ENCODE measurements at regions not wholly inside any gene's neighbourhood (a gene's known extent, or its start where the extent isn't known, plus 50 kb on each side); places are given as distances from the start of the nearest gene placed in this dataset.

GRCh38 chr2:134133622-134134312, 120.1 kb upstream of the MGAT5 start:
- no peak for DNase-seq

DNA sequence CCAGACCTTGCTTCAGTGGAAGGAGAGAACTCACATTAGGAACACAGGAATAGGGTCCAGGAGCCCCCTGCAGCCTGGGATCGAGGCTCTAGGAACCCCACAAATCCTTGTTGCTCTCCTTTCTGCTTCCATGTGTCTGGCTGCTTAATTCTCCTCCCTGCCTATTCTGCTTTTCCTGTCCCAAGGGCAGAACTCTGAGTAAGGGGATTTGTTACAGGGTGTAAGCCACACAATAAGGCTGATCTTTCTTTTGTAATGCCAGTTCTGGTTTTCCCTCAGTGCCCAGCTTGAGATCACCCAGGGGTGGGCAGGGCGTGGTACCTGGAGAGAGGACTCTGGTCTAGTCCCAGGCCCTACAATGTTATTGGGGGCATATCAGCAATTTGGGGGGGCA, 119.6 kb upstream of the MGAT5 start:
- DNase-seq = no peak

GRCh38 chr2:134134827-134135226, 119.0 kb upstream of the MGAT5 start:
- no peak for DNase-seq

DNA sequence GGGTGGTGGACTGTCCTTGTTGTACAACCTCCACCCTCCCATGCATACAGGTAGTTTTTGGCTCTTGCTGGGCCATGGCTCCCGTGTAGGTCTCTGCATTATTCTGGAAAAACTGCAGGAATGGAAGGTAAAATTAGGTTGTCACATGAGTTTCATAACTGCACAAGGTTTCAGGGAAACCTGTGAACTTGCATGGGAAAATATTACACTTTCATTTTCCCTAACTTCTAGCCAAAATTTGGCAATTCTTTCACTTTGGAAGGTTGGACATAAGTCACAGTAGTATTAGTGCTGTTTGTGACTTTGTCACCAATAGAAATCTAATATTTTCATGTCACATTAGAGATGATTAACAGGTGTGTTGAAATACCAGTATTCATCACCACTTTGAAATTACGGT, 118.1 kb upstream of the MGAT5 start:
- no peak for DNase-seq

- DNase-seq = no peak
These were observed 117.1 kb upstream of the MGAT5 start for GRCh38 chr2:134136731-134137130.

DNA sequence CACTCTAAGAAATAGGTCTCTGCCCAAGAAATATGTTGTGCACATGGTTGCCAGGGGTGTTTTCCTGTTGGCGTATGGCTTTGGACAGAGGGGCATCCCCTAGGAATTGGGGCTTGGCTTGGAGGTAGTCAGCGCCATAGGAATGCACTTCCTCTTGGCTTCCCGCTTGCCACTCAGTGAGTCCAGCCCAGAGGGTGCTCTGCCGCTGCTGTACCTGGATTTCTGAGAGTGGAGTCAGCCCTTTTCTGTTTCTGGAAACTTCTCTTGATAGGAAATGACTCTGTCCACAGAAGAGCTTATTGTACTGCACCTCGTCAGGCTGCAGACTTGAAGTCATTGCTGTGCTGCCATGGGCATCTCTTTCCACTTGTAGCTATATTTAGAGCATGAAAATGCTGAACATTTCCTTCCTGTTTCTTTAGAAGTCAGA, 116.7 kb upstream of the MGAT5 start:
- DNase-seq = no peak

DNA sequence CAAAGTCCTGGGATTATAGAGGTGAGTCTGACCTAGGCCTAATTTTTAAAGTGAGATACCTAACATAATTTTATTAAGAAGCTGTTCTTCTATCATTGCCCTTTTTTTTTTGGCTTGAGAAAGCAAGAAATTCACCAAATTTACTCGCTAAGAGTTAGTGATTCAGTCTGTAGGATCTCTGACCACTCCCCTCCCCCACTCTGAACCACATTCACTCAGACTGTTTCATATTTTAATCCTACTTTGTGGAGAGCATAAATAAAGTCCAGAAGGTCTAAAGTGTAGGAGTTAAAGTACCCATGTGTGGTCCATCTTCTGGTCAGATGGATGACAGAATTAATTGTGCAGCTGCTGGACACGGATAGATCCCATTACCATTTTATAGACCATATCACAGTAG, 115.8 kb upstream of the MGAT5 start:
- DNase-seq = no peak

DNA sequence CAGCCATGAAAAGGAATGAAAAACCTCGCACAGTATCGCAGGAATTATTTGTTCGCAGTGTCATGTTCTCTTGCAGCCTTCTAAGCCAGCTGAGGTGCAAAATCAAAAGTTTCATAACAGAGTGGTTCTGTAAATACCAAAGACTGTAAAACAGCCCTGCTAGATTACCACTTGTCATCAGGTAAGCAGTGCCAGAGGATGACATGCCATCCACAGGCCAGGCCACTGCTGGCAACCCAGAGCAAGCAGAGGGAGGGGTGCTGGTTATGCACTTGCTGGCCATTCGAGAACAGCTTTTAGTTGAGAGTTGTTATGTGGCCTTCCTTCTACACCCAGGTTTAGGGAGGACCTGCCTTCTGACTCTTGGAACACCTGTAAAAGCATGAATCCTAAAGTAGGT, 114.3 kb upstream of the MGAT5 start:
- no peak for DNase-seq

DNA sequence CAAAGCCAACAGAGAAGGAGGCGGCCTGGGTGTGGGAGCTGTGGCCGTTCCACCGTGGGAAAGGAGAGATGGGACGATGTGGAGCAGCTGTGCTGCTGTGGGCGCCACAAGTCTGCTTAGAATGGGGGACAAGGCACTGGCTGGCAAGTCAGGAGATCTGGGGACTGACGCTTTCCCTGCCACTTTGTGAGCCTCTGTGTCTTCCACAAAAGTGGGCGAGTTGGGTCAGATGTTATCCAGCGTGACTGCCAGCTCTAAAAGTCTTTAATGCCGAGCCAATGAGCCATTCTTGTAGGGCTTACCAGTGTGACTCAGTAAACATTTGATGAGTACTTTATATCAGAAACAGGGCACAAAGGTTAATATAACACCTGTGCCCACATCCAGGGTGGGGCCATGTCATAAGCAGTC, 113.6 kb upstream of the MGAT5 start:
- DNase-seq = no peak

- no peak for DNase-seq
These were observed 112.1 kb upstream of the MGAT5 start for GRCh38 chr2:134141598-134142340.

DNA sequence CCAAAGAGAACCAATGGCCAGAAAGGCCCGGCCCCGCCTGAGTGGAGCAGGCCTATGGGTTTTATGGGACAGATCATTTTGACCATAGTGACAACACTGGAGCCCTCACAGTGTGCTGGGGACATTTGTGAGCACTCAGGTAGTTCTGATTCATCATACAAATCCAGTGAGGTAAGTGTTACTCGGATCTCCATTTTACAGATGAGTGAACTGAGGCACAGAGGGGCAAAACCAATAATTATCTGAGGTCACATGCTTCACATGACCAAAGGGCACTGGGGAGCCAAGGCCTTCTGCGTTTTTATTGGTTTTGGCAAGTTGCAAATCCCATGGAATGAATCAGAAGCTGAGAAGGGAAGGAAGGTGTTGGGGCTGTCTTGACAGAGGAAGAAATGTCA, 111.5 kb upstream of the MGAT5 start:
- no peak for DNase-seq

DNA sequence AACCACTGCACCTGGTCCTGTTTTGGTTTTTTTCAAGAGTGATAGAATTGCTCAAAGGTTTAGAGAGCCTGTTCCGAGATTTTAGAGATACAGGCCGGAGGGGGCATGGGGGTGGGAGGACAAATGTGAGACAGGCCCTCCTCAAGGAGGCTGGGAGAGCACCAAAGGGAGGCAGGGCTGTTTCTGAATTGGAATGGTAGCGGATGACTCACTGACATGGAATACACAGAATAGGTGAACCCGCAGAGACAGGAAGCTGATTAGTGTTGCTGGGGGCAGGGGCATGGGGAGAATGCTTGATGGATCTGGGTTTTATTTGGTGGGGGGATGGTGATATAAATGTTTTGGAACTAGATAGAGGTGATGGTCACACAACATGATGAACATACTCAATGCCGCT, 111.0 kb upstream of the MGAT5 start:
- no peak for DNase-seq

DNA sequence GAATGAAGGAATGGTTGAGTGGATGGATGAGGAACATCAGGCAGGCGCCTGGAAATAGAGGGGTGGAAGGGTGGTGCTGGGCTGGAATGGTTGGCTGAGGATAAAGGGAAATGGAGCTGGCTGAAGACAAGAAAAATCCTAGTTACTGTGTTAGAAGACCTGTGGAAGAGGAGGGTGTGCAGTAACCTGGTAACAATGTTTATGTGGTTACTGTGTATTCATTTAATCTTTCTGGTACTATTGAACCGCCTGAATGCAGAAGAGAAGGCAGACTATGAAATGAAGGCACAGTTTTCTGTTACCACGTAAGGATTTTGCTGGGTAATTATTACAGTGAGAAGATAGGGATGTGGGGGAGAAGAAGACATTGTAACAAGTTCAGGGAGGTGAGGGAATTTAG, 110.3 kb upstream of the MGAT5 start:
- DNase-seq = no peak

DNA sequence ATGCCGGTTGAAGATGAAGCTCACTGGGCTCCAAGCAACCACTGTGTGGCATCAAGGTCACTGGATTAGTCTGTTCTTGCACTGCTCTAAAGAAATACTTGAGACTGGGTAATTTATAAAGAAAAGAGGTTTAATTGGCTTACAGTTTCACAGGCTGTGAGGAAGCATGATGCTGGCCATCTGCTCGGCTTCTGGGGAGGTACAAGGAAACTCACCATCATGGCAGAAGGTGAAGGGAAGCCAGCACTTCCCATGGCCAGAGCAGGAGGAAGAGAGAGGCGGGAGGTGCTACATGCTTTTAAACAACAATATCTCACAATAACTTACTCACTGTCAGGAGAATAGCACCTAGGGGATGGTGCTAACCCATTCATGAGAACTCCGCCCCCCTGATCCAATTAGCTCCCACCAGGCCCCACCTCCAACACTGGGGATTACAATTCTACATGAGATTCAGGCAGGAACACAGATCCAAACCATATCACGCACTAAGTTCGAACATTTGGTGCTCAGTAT, 109.7 kb upstream of the MGAT5 start:
- no peak for DNase-seq

DNA sequence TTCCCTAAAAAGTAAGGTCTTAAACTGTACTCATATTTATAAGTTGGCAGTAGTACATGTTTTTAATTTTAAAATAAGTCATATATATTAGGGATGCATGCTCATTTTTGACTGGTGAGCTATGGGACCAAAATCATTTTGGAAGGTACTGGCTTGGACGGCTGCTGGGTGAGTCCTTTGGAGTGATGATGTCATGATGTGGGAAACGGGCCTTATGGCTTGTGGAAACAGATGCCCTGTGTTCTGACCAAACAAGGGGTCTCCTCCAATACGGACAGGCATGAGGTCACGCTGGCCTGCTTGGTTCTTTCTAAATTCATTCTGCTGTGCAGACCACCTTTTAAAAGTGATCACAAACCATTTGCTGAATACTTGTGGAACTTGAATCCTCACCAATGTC, 109.2 kb upstream of the MGAT5 start:
- no peak for DNase-seq

GRCh38 chr2:134145519-134145918, 108.4 kb upstream of the MGAT5 start:
- DNase-seq = no peak

- no peak for DNase-seq
These were observed 107.7 kb upstream of the MGAT5 start for GRCh38 chr2:134146161-134146560.

DNA sequence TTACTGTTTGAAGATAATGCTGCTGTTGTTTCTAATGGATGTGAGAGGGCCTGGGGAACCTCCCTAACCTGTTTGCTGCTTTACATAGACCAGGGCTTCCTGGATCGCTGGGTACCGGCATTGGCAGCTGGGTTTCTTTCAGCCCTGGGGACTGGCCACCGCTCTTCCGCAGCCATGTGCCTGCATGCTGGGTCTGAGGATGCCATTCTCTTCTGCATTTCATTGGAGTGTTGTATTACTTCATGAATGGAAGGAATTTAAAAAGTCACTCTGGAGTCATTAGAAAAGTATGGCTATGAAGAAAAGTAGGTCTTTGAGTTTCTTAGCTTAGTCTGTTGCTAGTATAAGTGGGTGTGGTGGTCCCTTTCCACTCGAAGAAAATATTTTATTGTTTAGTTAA, 107.3 kb upstream of the MGAT5 start:
- no peak for DNase-seq

DNA sequence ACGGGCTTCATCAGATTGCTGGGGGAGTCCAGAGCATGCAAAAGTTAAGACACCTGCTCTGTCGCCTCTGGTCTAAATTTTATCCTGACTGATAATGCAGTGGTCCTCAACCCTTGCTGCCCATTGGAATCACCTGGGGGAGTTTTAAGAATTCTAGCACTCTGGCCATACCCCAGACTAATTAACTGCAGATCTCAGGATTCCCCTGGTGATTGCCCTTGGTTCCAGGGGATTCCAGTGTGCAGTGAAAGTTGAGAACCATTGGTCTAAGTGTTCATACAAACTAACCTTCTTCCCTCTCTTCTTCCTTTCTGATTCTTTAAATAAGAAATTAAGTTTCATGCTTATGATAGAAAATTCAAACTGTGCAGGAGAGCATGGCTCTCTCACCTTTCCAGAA, 105.7 kb upstream of the MGAT5 start:
- DNase-seq = no peak

DNA sequence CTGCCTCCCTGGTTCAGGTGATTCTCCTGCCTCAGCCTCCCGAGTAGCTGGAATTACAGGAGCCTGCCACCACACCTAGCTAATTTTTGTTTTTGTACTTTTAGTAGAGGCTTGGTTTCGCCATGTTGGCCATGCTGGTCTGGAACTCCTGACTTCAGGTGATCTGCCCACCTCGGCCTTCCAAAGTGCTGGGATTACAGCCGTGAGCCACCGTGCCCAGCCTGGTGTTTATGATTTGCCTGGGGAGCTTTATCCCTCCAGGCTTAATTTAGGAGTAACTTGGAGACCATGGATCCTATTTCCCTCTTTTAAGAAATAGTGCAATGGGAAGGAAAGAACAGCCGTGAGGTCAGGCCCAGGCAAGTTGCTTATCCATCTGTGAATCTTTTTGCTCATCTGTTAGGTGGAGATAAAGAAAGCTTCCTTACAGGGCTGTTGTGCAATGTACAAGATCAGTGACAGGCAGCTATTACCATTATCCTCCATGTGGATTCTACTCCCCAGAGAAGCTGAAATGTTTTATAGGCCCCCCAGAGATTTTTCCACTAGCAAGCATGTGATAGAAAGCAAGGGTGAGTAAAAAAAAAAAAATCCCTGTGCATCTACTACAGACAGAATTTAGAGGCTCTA, 104.9 kb upstream of the MGAT5 start:
- DNase-seq = no peak

GRCh38 chr2:134149904-134150303, 104.0 kb upstream of the MGAT5 start:
- DNase-seq = no peak

GRCh38 chr2:134150760-134151159, 103.1 kb upstream of the MGAT5 start:
- no peak for DNase-seq

DNA sequence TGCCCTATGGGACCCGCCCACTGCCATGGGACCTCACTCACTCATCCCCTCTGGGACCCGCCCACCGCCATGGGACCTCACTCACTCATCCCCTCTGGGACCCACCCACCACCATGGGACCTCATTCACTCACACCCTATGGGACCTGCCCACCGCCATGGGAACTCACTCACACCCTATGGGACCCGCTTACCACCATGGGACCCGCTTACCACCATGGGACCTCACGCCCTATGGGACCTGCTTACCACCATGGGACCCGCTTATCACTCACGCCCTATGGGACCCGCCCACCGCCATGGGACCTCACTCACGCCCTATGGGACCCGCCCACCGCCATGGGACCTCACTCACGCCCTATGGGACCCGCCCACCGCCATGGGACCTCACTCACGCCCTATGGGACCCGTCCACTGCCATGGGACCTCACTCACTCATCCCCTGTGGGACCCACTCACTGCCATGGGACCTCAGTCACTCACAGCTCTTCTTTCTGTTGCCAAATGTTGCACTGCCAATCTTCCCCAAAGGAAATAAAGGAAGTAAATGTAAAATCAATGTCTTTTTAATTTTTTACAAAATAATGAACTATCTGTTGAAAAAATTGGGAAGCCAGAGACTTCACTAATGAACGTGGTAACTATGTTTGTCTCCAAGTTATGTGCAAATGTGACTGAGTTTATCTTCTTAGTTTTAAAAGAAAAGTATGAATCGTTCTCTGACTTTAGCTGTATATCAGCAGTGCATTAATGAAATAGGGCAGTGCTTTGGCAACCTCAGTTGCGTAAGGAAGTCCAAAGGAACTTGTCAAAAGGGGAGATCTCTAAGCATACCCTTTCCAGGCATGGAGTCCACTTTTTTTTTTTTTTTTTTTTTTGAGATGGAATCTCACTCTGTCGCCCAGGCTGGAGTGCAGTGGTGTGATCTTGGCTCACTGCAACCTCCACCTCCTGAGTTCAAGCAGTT, 101.5 kb upstream of the MGAT5 start:
- DNase-seq = no peak
